Neural progenitor cell (in vitro differentiated cells): ENCODE measurements at regions not wholly inside any gene's neighbourhood (a gene's known extent, or its start where the extent isn't known, plus 50 kb on each side); places are given as distances from the start of the nearest gene placed in this dataset.

Experiments used
- DNase-seq: peaks from one replicate; pipeline ENCODE4 v3.0.0-alpha.2; 2016; ENCODE audit warnings: low spot score
- H2AFZ ChIP-seq: fragments of 200-600 bp; sonication (generic); replicated peaks from 2 replicates; pipeline ENCODE4 v1.6.1; 2016; ENCODE audit warnings: antibody characterized with exemption
- H3F3A ChIP-seq: fragments of 200-600 bp; sonication (generic); 2 replicates; pipeline ENCODE4 v1.6.1; 2016; ENCODE audit warnings: antibody characterized with exemption, low read depth
- H3K27ac ChIP-seq: fragments of 200-600 bp; sonication (generic); 2 replicates; pipeline ENCODE4 v1.5.1; 2016; ENCODE audit warnings: mild to moderate bottlenecking
- H3K27me3 ChIP-seq: fragments of 200-600 bp; sonication (generic); 2 replicates; pipeline ENCODE4 v1.6.1; 2016; ENCODE audit warnings: mild to moderate bottlenecking, moderate library complexity
- H3K36me3 ChIP-seq: fragments of 200-600 bp; sonication (generic); 2 replicates; pipeline ENCODE4 v1.5.1; 2016
- H3K4me1 ChIP-seq: fragments of 200-600 bp; sonication (generic); 2 replicates; pipeline ENCODE4 v1.6.1; 2016; ENCODE audit warnings: mixed run types
- H3K4me2 ChIP-seq: fragments of 200-600 bp; sonication (generic); 2 replicates; pipeline ENCODE4 v1.6.1; 2016
- H3K4me3 ChIP-seq: fragments of 200-600 bp; sonication (generic); 2 replicates; pipeline ENCODE4 v1.5.1; 2016
- H3K79me2 ChIP-seq: fragments of 200-600 bp; sonication (generic); 2 replicates; pipeline ENCODE4 v1.6.1; 2016; ENCODE audit warnings: low read depth
- H3K9ac ChIP-seq: fragments of 200-600 bp; sonication (generic); 2 replicates; pipeline ENCODE4 v1.6.1; 2016
- H3K9me3 ChIP-seq: fragments of 200-600 bp; sonication (generic); 2 replicates; pipeline ENCODE4 v1.5.1; 2016; ENCODE audit warnings: low read depth
- H4K20me1 ChIP-seq: fragments of 200-600 bp; sonication (generic); 2 replicates; pipeline ENCODE4 v1.6.1; 2016; ENCODE audit warnings: low read depth
- H3K27ac Mint-ChIP-seq: 3 replicates; pipeline ENCODE4 v1.8.0; 2021; ENCODE audit warnings: mixed read lengths
- H3K27me3 Mint-ChIP-seq: 2 replicates; pipeline ENCODE4 v1.8.0; 2022; ENCODE audit warnings: low read depth, mild to moderate bottlenecking, inconsistent platforms, moderate library complexity, mixed read lengths; ENCODE audit not compliant: insufficient read depth
- H3K36me3 Mint-ChIP-seq: 3 replicates; pipeline ENCODE4 v1.8.0; 2021; ENCODE audit warnings: mixed read lengths
- H3K4me1 Mint-ChIP-seq: 3 replicates; pipeline ENCODE4 v1.8.0; 2021; ENCODE audit warnings: mixed read lengths
- H3K4me3 Mint-ChIP-seq: 3 replicates; pipeline ENCODE4 v1.8.0; 2021; ENCODE audit warnings: mild to moderate bottlenecking, moderate library complexity, mixed read lengths
- H3K9me3 Mint-ChIP-seq: 3 replicates; pipeline ENCODE4 v1.8.0; 2020; ENCODE audit warnings: mixed read lengths
- CTCF ChIP-seq: fragments of 200-600 bp; sonication (generic); IDR thresholded peaks from 2 replicates; pipeline ENCODE4 v1.5.1; 2017; ENCODE audit warnings: antibody characterized with exemption, mild to moderate bottlenecking
- EZH2 ChIP-seq: fragments of 200-600 bp; sonication (generic); IDR thresholded peaks from 2 replicates; pipeline ENCODE4 v1.6.1; 2017; ENCODE audit warnings: antibody characterized with exemption, mild to moderate bottlenecking, moderate library complexity
- EZH2phosphoT487 ChIP-seq: fragments of 200-600 bp; sonication (generic); IDR thresholded peaks from 2 replicates; pipeline ENCODE4 v1.6.1; 2017; ENCODE audit warnings: antibody characterized with exemption

- TF ChIP-seq EZH2 (no peak), CTCF (no peak), EZH2phosphoT487 (no peak)
- Histone ChIP-seq H3K4me2 (no peak overlapping the region), H3K79me2 (no peaks in the 10 kb centered on the region), H3F3A (no peaks in the 10 kb centered on the region), H3K9me3 (no peaks in the 10 kb centered on the region), H3K4me3 (no peak overlapping the region), H3K9ac (no peak overlapping the region), H3K27me3 (no peaks in the 10 kb centered on the region), H4K20me1 (no peaks in the 10 kb centered on the region), H2AFZ (no peak overlapping the region), H3K36me3 (no peaks in the 10 kb centered on the region), H3K27ac (no peak overlapping the region), H3K4me1 (no peaks in the 10 kb centered on the region)
- H3K36me3 Mint-ChIP-seq, result peaks cover 2% of the 10 kb centered on the region
- H3K27ac Mint-ChIP-seq, result no peak overlapping the region
- no peak for DNase-seq
- no peaks in the 10 kb centered on the region for H3K4me1 Mint-ChIP-seq
- no peaks in the 10 kb centered on the region for H3K27me3 Mint-ChIP-seq
- peaks cover 21% of the 10 kb centered on the region for H3K9me3 Mint-ChIP-seq
- H3K4me3 Mint-ChIP-seq, result no peak overlapping the region
Observed at GRCh38 chr2:156955701-156956100, 301.8 kb upstream of the GALNT5 start.

GRCh38 chr2:156956161-156956560 lies 301.3 kb upstream of the GALNT5 start:
- H3K4me3 ChIP-seq, result no peak overlapping the region
- no peaks in the 10 kb centered on the region for H3K79me2 ChIP-seq
- H3F3A ChIP-seq, result no peaks in the 10 kb centered on the region
- TF ChIP-seq EZH2phosphoT487 (no peak), EZH2 (no peak), CTCF (no peak)
- no peaks in the 10 kb centered on the region for H3K4me1 ChIP-seq
- Mint-ChIP-seq H3K4me1 (no peaks in the 10 kb centered on the region), H3K4me3 (no peak overlapping the region), H3K9me3 (peaks cover 21% of the 10 kb centered on the region), H3K36me3 (peaks cover 2% of the 10 kb centered on the region), H3K27me3 (no peaks in the 10 kb centered on the region), H3K27ac (no peak overlapping the region)
- H3K36me3 ChIP-seq, result no peaks in the 10 kb centered on the region
- H3K27me3 ChIP-seq, result no peaks in the 10 kb centered on the region
- DNase-seq, result no peak
- H3K4me2 ChIP-seq, result no peak overlapping the region
- no peak overlapping the region for H3K9ac ChIP-seq
- H3K27ac ChIP-seq, result no peak overlapping the region
- no peaks in the 10 kb centered on the region for H4K20me1 ChIP-seq
- peak overlapping the region; percentile 47 for H2AFZ ChIP-seq
- no peaks in the 10 kb centered on the region for H3K9me3 ChIP-seq

- Mint-ChIP-seq H3K27me3 (no peaks in the 10 kb centered on the region), H3K9me3 (peaks cover 19% of the 10 kb centered on the region), H3K4me3 (no peak overlapping the region), H3K4me1 (no peaks in the 10 kb centered on the region), H3K27ac (no peak overlapping the region), H3K36me3 (peaks cover 2% of the 10 kb centered on the region)
- DNase-seq, result no peak
- no peaks in the 10 kb centered on the region for H3K27me3 ChIP-seq
- no peaks in the 10 kb centered on the region for H4K20me1 ChIP-seq
- H3F3A ChIP-seq, result no peaks in the 10 kb centered on the region
- no peak overlapping the region for H3K9ac ChIP-seq
- TF ChIP-seq EZH2phosphoT487 (no peak), EZH2 (no peak), CTCF (no peak)
- no peaks in the 10 kb centered on the region for H3K79me2 ChIP-seq
- no peak overlapping the region for H3K4me3 ChIP-seq
- no peaks in the 10 kb centered on the region for H3K9me3 ChIP-seq
- no peak overlapping the region for H3K27ac ChIP-seq
- H3K4me1 ChIP-seq, result no peaks in the 10 kb centered on the region
- H2AFZ ChIP-seq, result no peak overlapping the region
- H3K4me2 ChIP-seq, result no peak overlapping the region
- no peaks in the 10 kb centered on the region for H3K36me3 ChIP-seq
Observed at GRCh38 chr2:156958374-156958773, 299.1 kb upstream of the GALNT5 start.

- H3K36me3 Mint-ChIP-seq, result peaks cover 2% of the 10 kb centered on the region
- H3K79me2 ChIP-seq, result no peaks in the 10 kb centered on the region
- H3K27ac ChIP-seq, result no peak overlapping the region
- H3K4me3 Mint-ChIP-seq, result no peak overlapping the region
- H3K4me1 ChIP-seq, result no peaks in the 10 kb centered on the region
- peaks cover 17% of the 10 kb centered on the region for H3K9me3 Mint-ChIP-seq
- H3K9ac ChIP-seq, result no peak overlapping the region
- no peaks in the 10 kb centered on the region for H3K27me3 Mint-ChIP-seq
- H3K4me2 ChIP-seq, result no peak overlapping the region
- H3K27me3 ChIP-seq, result no peaks in the 10 kb centered on the region
- no peaks in the 10 kb centered on the region for H4K20me1 ChIP-seq
- DNase-seq, result no peak
- H3K27ac Mint-ChIP-seq, result no peak overlapping the region
- no peak overlapping the region for H3K4me3 ChIP-seq
- no peaks in the 10 kb centered on the region for H3F3A ChIP-seq
- no peak overlapping the region for H2AFZ ChIP-seq
- no peaks in the 10 kb centered on the region for H3K36me3 ChIP-seq
- TF ChIP-seq EZH2 (no peak), EZH2phosphoT487 (no peak), CTCF (no peak)
- H3K4me1 Mint-ChIP-seq, result no peaks in the 10 kb centered on the region
- no peaks in the 10 kb centered on the region for H3K9me3 ChIP-seq
Observed at GRCh38 chr2:156959481-156959880, 298.0 kb upstream of the GALNT5 start.
